GM23338 (cell line): ENCODE measurements at regions not wholly inside any gene's neighbourhood (a gene's known extent, or its start where the extent isn't known, plus 50 kb on each side); places are given as distances from the start of the nearest gene placed in this dataset.
A peak's percentile ranks its signal among the peaks of the same experiment; 100 is the strongest.

Experiments used
- ATAC-seq: fragments of 200-7000 bp; cut with Tn5 transposase; 3 replicates; pipeline ENCODE4 v1.9.1; 2020
- DNase-seq: peaks from one replicate; pipeline ENCODE4 v3.0.0-alpha.2; 2015; ENCODE audit warnings: low spot score
- H2AFZ ChIP-seq: fragments of 200-600 bp; sonication (generic); 2 replicates; pipeline ENCODE4 v1.8.0; 2016; ENCODE audit warnings: antibody characterized with exemption, mild to moderate bottlenecking, moderate library complexity
- H3F3A ChIP-seq: fragments of 200-600 bp; sonication (generic); replicated peaks from 2 replicates; pipeline ENCODE4 v1.8.0; 2017; ENCODE audit warnings: antibody characterized with exemption, mixed run types, low read depth
- H3K27ac ChIP-seq: fragments of 200-600 bp; sonication (generic); 2 replicates; pipeline ENCODE4 v1.6.1; 2016; ENCODE audit warnings: low read depth
- H3K27me3 ChIP-seq: fragments of 200-600 bp; sonication (generic); 2 replicates; pipeline ENCODE4 v1.8.0; 2016; ENCODE audit warnings: mild to moderate bottlenecking, mixed run types, moderate library complexity; ENCODE audit not compliant: insufficient read depth
- H3K36me3 ChIP-seq: fragments of 200-600 bp; sonication (generic); 2 replicates; pipeline ENCODE4 v1.8.0; 2016; ENCODE audit warnings: mild to moderate bottlenecking; ENCODE audit not compliant: insufficient read depth
- H3K4me1 ChIP-seq: fragments of 200-600 bp; sonication (generic); 2 replicates; pipeline ENCODE4 v1.8.0; 2016; ENCODE audit warnings: mild to moderate bottlenecking, moderate library complexity; ENCODE audit not compliant: insufficient read depth
- H3K4me2 ChIP-seq: fragments of 200-600 bp; sonication (generic); 2 replicates; pipeline ENCODE4 v1.7.1; 2017; ENCODE audit warnings: mixed run types
- H3K4me3 ChIP-seq: fragments of 200-600 bp; sonication (generic); 2 replicates; pipeline ENCODE4 v1.6.1; 2016; ENCODE audit warnings: mixed run types
- H3K79me2 ChIP-seq: fragments of 200-600 bp; sonication (generic); replicated peaks from 2 replicates; pipeline ENCODE4 v1.8.0; 2017; ENCODE audit warnings: mild to moderate bottlenecking; ENCODE audit not compliant: insufficient read depth
- H3K9me2 ChIP-seq: fragments of 200-600 bp; sonication (generic); 2 replicates; pipeline ENCODE4 v1.8.0; 2017; ENCODE audit not compliant: insufficient read depth
- H4K20me1 ChIP-seq: fragments of 200-600 bp; sonication (generic); replicated peaks from 2 replicates; pipeline ENCODE4 v1.8.0; 2017; ENCODE audit warnings: mild to moderate bottlenecking; ENCODE audit not compliant: insufficient read depth
- H3K27ac Mint-ChIP-seq: 2 replicates; pipeline ENCODE4 v1.8.0; 2020; ENCODE audit warnings: inconsistent platforms, mild to moderate bottlenecking, moderate library complexity, mixed read lengths
- H3K27me3 Mint-ChIP-seq: 3 replicates; pipeline ENCODE4 v1.8.0; 2022; ENCODE audit warnings: low read depth, mild to moderate bottlenecking, moderate library complexity, mixed read lengths, inconsistent platforms; ENCODE audit not compliant: insufficient read depth, poor library complexity
- H3K36me3 Mint-ChIP-seq: 3 replicates; pipeline ENCODE4 v1.8.0; 2021; ENCODE audit warnings: low read depth, mild to moderate bottlenecking, inconsistent platforms, moderate library complexity, mixed read lengths
- H3K4me1 Mint-ChIP-seq: 3 replicates; pipeline ENCODE4 v1.8.0; 2020; ENCODE audit warnings: mild to moderate bottlenecking, inconsistent platforms, mixed read lengths
- H3K4me3 Mint-ChIP-seq: 3 replicates; pipeline ENCODE4 v1.8.0; 2021; ENCODE audit warnings: moderate library complexity, mild to moderate bottlenecking, inconsistent platforms, mixed read lengths
- H3K9me3 Mint-ChIP-seq: 3 replicates; pipeline ENCODE4 v1.8.0; 2020; ENCODE audit warnings: moderate library complexity, mild to moderate bottlenecking, inconsistent platforms, mixed read lengths
- CREB1 ChIP-seq: fragments of 250-450 bp; sonication (Bioruptor Pico); IDR thresholded peaks from 2 replicates; pipeline ENCODE4 v1.5.0; 2020; ENCODE audit warnings: low read depth, mild to moderate bottlenecking, moderate library complexity
- EZH2 ChIP-seq: fragments of 200-600 bp; sonication (generic); IDR thresholded peaks from one replicate; pipeline ENCODE4 v1.8.0; 2017; ENCODE audit warnings: antibody characterized with exemption, mild to moderate bottlenecking, low read depth; ENCODE audit not compliant: unreplicated experiment
- EZH2phosphoT487 ChIP-seq: fragments of 200-600 bp; sonication (generic); IDR thresholded peaks from one replicate; pipeline ENCODE4 v1.8.1; 2018; ENCODE audit warnings: antibody characterized with exemption; ENCODE audit not compliant: unreplicated experiment
- JUNB ChIP-seq: IDR thresholded peaks from one replicate; pipeline ENCODE4 v1.6.1; 2016; ENCODE audit warnings: antibody characterized with exemption; ENCODE audit not compliant: unreplicated experiment
- NANOG ChIP-seq: IDR thresholded peaks from 2 replicates; pipeline ENCODE4 v1.6.1; 2016; ENCODE audit warnings: antibody characterized with exemption, borderline replicate concordance
- POLR2AphosphoS5 ChIP-seq: IDR thresholded peaks from 2 replicates; pipeline ENCODE4 v1.6.1; 2016; ENCODE audit warnings: antibody characterized with exemption, low read depth
- STAT1 ChIP-seq: IDR thresholded peaks from one replicate; pipeline ENCODE4 v1.6.1; 2016; ENCODE audit warnings: antibody characterized with exemption; ENCODE audit not compliant: unreplicated experiment
- ZNF114 ChIP-seq: fragments of 250-450 bp; sonication (Bioruptor Pico); IDR thresholded peaks from 2 replicates; pipeline ENCODE4 v1.5.0; 2020; ENCODE audit warnings: mild to moderate bottlenecking, moderate library complexity
- ZNF331 ChIP-seq: fragments of 250-450 bp; sonication (Bioruptor Pico); IDR thresholded peaks from 2 replicates; pipeline ENCODE4 v1.5.0; 2020; ENCODE audit warnings: low read depth, mild to moderate bottlenecking, moderate library complexity
- TF ChIP-seq, protein P1 (sequence below): IDR thresholded peaks from 2 replicates; pipeline ENCODE4 v1.6.1; 2016; ENCODE audit warnings: antibody characterized with exemption
- TF ChIP-seq, protein P2 (sequence below): fragments of 250-450 bp; sonication (Bioruptor Pico); IDR thresholded peaks from 2 replicates; pipeline ENCODE4 v1.5.0; 2020; ENCODE audit warnings: mild to moderate bottlenecking, moderate library complexity
- TF ChIP-seq, protein P3 (sequence below), 2 experiments: fragments of 200-600 bp in 1 of 2; sonication (generic) in 1 of 2; conservative IDR thresholded peaks; 2 replicates each; pipeline versions ENCODE4 v1.5.1 to v1.6.1; 2016 to 2017; ENCODE audit warnings: antibody characterized with exemption in 2 of 2, low read depth in 2 of 2, mild to moderate bottlenecking in 2 of 2, moderate library complexity in 1 of 2
- TF ChIP-seq, protein P4 (sequence below): IDR thresholded peaks from one replicate; pipeline ENCODE4 v1.6.1; 2018; ENCODE audit warnings: antibody characterized with exemption; ENCODE audit not compliant: unreplicated experiment

DNA sequence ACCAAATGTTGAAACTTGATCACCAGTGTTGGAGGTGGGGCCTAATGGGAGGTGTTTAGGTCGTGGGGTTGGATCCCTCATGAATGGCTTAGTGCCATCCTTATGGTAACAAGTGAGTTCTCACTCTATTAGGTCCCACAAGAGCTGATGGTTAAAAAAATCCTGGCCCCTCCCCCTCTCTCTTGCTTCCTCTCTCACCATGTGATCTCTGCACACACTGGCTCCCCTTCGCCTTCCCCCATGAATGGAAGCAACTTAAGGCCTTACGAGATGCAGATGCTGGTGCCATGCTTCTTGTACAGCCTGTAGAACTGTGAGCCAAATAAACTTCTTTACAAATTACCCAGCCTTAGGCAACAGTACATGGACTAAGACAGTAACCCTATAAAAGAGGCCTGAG is 62.7 kb downstream of the PPP1R3C start:
- no peak for DNase-seq
- no peaks in the 10 kb centered on the region for H3K9me3 Mint-ChIP-seq
- Histone ChIP-seq H3K36me3 (no peaks in the 10 kb centered on the region), H2AFZ (peak overlapping the region; percentile 97; the same call in 1 of the 2 replicates), H3F3A (no peaks in the 10 kb centered on the region), H3K4me2 (no peak overlapping the region), H3K4me1 (no peaks in the 10 kb centered on the region), H3K27ac (no peak overlapping the region), H3K4me3 (no peak overlapping the region), H4K20me1 (no peaks in the 10 kb centered on the region), H3K9me2 (0 out of 2 replicates have a peak, but pooled peaks cover 4% of the 10 kb centered on the region), H3K27me3 (no peaks in the 10 kb centered on the region), H3K79me2 (no peaks in the 10 kb centered on the region)
- ATAC-seq, result no peak
- H3K27ac Mint-ChIP-seq, result no peak overlapping the region
- TF ChIP-seq EZH2, result no peak
- no peak for TF ChIP-seq NANOG
- no peak for TF ChIP-seq ZNF114 (CRISPR knock-in tag)
- TF ChIP-seq, protein P1, sequence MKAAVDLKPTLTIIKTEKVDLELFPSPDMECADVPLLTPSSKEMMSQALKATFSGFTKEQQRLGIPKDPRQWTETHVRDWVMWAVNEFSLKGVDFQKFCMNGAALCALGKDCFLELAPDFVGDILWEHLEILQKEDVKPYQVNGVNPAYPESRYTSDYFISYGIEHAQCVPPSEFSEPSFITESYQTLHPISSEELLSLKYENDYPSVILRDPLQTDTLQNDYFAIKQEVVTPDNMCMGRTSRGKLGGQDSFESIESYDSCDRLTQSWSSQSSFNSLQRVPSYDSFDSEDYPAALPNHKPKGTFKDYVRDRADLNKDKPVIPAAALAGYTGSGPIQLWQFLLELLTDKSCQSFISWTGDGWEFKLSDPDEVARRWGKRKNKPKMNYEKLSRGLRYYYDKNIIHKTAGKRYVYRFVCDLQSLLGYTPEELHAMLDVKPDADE, result no peak
- TF ChIP-seq, protein P2, sequence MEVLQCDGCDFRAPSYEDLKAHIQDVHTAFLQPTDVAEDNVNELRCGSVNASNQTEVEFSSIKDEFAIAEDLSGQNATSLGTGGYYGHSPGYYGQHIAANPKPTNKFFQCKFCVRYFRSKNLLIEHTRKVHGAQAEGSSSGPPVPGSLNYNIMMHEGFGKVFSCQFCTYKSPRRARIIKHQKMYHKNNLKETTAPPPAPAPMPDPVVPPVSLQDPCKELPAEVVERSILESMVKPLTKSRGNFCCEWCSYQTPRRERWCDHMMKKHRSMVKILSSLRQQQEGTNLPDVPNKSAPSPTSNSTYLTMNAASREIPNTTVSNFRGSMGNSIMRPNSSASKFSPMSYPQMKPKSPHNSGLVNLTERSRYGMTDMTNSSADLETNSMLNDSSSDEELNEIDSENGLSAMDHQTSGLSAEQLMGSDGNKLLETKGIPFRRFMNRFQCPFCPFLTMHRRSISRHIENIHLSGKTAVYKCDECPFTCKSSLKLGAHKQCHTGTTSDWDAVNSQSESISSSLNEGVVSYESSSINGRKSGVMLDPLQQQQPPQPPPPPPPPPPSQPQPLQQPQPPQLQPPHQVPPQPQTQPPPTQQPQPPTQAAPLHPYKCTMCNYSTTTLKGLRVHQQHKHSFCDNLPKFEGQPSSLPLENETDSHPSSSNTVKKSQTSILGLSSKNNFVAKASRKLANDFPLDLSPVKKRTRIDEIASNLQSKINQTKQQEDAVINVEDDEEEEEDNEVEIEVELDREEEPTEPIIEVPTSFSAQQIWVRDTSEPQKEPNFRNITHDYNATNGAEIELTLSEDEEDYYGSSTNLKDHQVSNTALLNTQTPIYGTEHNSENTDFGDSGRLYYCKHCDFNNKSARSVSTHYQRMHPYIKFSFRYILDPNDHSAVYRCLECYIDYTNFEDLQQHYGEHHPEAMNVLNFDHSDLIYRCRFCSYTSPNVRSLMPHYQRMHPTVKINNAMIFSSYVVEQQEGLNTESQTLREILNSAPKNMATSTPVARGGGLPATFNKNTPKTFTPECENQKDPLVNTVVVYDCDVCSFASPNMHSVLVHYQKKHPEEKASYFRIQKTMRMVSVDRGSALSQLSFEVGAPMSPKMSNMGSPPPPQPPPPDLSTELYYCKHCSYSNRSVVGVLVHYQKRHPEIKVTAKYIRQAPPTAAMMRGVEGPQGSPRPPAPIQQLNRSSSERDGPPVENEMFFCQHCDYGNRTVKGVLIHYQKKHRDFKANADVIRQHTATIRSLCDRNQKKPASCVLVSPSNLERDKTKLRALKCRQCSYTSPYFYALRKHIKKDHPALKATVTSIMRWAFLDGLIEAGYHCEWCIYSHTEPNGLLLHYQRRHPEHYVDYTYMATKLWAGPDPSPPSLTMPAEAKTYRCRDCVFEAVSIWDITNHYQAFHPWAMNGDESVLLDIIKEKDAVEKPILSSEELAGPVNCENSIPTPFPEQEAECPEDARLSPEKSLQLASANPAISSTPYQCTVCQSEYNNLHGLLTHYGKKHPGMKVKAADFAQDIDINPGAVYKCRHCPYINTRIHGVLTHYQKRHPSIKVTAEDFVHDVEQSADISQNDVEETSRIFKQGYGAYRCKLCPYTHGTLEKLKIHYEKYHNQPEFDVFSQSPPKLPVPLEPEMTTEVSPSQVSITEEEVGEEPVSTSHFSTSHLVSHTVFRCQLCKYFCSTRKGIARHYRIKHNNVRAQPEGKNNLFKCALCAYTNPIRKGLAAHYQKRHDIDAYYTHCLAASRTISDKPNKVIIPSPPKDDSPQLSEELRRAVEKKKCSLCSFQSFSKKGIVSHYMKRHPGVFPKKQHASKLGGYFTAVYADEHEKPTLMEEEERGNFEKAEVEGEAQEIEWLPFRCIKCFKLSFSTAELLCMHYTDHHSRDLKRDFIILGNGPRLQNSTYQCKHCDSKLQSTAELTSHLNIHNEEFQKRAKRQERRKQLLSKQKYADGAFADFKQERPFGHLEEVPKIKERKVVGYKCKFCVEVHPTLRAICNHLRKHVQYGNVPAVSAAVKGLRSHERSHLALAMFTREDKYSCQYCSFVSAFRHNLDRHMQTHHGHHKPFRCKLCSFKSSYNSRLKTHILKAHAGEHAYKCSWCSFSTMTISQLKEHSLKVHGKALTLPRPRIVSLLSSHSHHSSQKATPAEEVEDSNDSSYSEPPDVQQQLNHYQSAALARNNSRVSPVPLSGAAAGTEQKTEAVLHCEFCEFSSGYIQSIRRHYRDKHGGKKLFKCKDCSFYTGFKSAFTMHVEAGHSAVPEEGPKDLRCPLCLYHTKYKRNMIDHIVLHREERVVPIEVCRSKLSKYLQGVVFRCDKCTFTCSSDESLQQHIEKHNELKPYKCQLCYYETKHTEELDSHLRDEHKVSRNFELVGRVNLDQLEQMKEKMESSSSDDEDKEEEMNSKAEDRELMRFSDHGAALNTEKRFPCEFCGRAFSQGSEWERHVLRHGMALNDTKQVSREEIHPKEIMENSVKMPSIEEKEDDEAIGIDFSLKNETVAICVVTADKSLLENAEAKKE (CRISPR knock-in tag), result no peak
- TF ChIP-seq, protein P3, sequence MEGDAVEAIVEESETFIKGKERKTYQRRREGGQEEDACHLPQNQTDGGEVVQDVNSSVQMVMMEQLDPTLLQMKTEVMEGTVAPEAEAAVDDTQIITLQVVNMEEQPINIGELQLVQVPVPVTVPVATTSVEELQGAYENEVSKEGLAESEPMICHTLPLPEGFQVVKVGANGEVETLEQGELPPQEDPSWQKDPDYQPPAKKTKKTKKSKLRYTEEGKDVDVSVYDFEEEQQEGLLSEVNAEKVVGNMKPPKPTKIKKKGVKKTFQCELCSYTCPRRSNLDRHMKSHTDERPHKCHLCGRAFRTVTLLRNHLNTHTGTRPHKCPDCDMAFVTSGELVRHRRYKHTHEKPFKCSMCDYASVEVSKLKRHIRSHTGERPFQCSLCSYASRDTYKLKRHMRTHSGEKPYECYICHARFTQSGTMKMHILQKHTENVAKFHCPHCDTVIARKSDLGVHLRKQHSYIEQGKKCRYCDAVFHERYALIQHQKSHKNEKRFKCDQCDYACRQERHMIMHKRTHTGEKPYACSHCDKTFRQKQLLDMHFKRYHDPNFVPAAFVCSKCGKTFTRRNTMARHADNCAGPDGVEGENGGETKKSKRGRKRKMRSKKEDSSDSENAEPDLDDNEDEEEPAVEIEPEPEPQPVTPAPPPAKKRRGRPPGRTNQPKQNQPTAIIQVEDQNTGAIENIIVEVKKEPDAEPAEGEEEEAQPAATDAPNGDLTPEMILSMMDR (conservative IDR thresholded peaks at IDR 0.05; ENCODE audit: low read depth in 2 of 2), result no peak
- no peak for TF ChIP-seq CREB1
- TF ChIP-seq JUNB, result no peak
- no peak for TF ChIP-seq ZNF331
- TF ChIP-seq EZH2phosphoT487, result no peak
- TF ChIP-seq STAT1, result no peak
- TF ChIP-seq, protein P4, sequence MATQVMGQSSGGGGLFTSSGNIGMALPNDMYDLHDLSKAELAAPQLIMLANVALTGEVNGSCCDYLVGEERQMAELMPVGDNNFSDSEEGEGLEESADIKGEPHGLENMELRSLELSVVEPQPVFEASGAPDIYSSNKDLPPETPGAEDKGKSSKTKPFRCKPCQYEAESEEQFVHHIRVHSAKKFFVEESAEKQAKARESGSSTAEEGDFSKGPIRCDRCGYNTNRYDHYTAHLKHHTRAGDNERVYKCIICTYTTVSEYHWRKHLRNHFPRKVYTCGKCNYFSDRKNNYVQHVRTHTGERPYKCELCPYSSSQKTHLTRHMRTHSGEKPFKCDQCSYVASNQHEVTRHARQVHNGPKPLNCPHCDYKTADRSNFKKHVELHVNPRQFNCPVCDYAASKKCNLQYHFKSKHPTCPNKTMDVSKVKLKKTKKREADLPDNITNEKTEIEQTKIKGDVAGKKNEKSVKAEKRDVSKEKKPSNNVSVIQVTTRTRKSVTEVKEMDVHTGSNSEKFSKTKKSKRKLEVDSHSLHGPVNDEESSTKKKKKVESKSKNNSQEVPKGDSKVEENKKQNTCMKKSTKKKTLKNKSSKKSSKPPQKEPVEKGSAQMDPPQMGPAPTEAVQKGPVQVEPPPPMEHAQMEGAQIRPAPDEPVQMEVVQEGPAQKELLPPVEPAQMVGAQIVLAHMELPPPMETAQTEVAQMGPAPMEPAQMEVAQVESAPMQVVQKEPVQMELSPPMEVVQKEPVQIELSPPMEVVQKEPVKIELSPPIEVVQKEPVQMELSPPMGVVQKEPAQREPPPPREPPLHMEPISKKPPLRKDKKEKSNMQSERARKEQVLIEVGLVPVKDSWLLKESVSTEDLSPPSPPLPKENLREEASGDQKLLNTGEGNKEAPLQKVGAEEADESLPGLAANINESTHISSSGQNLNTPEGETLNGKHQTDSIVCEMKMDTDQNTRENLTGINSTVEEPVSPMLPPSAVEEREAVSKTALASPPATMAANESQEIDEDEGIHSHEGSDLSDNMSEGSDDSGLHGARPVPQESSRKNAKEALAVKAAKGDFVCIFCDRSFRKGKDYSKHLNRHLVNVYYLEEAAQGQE, result no peak
- no peak for TF ChIP-seq POLR2AphosphoS5
- H3K27me3 Mint-ChIP-seq, result no peaks in the 10 kb centered on the region
- H3K4me3 Mint-ChIP-seq, result no peak overlapping the region
- no peaks in the 10 kb centered on the region; the same call in 2 of the 3 replicates for H3K36me3 Mint-ChIP-seq
- H3K4me1 Mint-ChIP-seq, result peaks cover 4% of the 10 kb centered on the region
